ENCODE measurements at regions not wholly inside any gene's neighbourhood (a gene's known extent, or its start where the extent isn't known, plus 50 kb on each side); places are given as distances from the start of the nearest gene placed in this dataset.

- Histone ChIP-seq H3K9ac (ENCODE audit: low read depth in 1 of 3, low read length in 3 of 3) (no peak overlapping the region), H3K9me3 (ENCODE audit: control insufficient read depth in 3 of 3, low read length in 3 of 3) (no peaks in the 10 kb centered on the region), H3K4me1 (ENCODE audit: control insufficient read depth in 3 of 3, insufficient read depth in 3 of 3, low read length in 3 of 3) (no peaks in the 10 kb centered on the region), H3K4me3 (ENCODE audit: low read length in 3 of 3) (no peak overlapping the region), H3K27ac (ENCODE audit: low read depth, low read length) (no peak overlapping the region), H3K36me3 (ENCODE audit: control insufficient read depth in 3 of 3, insufficient read depth in 3 of 3, low read length in 3 of 3) (no peaks in the 10 kb centered on the region), H3K27me3 (ENCODE audit: control insufficient read depth in 3 of 3, insufficient read depth in 3 of 3, low read length in 3 of 3) (no peaks in the 10 kb centered on the region)
Observed at GRCh38 chr21:28791595-28792282, 200.9 kb downstream of the LTN1 start.

GRCh38 chr21:28790335-28790734 lies 202.3 kb downstream of the LTN1 start:
- Histone ChIP-seq H3K27me3 (ENCODE audit: control insufficient read depth in 3 of 3, insufficient read depth in 3 of 3, low read length in 3 of 3) (no peaks in the 10 kb centered on the region), H3K9ac (ENCODE audit: low read depth in 1 of 3, low read length in 3 of 3) (no peak overlapping the region), H3K36me3 (ENCODE audit: control insufficient read depth in 3 of 3, insufficient read depth in 3 of 3, low read length in 3 of 3) (no peaks in the 10 kb centered on the region), H3K4me3 (ENCODE audit: low read length in 3 of 3) (no peak overlapping the region), H3K9me3 (ENCODE audit: control insufficient read depth in 3 of 3, low read length in 3 of 3) (peaks cover 0 to 3% (median 0%) of the 10 kb centered on the region in 3 donors), H3K27ac (ENCODE audit: low read depth, low read length) (no peak overlapping the region), H3K4me1 (ENCODE audit: control insufficient read depth in 3 of 3, insufficient read depth in 3 of 3, low read length in 3 of 3) (no peaks in the 10 kb centered on the region)

- H3K4me3 ChIP-seq (ENCODE audit: low read length in 3 of 3), result no peak overlapping the region
- no peaks in the 10 kb centered on the region for H3K4me1 ChIP-seq (ENCODE audit: control insufficient read depth in 3 of 3, insufficient read depth in 3 of 3, low read length in 3 of 3)
- H3K36me3 ChIP-seq (ENCODE audit: control insufficient read depth in 3 of 3, insufficient read depth in 3 of 3, low read length in 3 of 3), result no peaks in the 10 kb centered on the region
- no peak overlapping the region for H3K9ac ChIP-seq (ENCODE audit: low read depth in 1 of 3, low read length in 3 of 3)
- H3K9me3 ChIP-seq (ENCODE audit: control insufficient read depth in 3 of 3, low read length in 3 of 3), result peaks cover 0 to 3% (median 0%) of the 10 kb centered on the region in 3 donors
- no peak overlapping the region for H3K27ac ChIP-seq (ENCODE audit: low read depth, low read length)
- H3K27me3 ChIP-seq (ENCODE audit: control insufficient read depth in 3 of 3, insufficient read depth in 3 of 3, low read length in 3 of 3), result no peaks in the 10 kb centered on the region
Observed at GRCh38 chr21:28789523-28789922, 203.2 kb downstream of the LTN1 start.

- Histone ChIP-seq H3K9me3 (ENCODE audit: control insufficient read depth in 3 of 3, low read length in 3 of 3) (peaks cover 0 to 3% (median 3%) of the 10 kb centered on the region in 3 donors), H3K27me3 (ENCODE audit: control insufficient read depth in 3 of 3, insufficient read depth in 3 of 3, low read length in 3 of 3) (no peaks in the 10 kb centered on the region), H3K27ac (ENCODE audit: low read depth, low read length) (no peak overlapping the region), H3K36me3 (ENCODE audit: control insufficient read depth in 3 of 3, insufficient read depth in 3 of 3, low read length in 3 of 3) (no peaks in the 10 kb centered on the region), H3K4me3 (ENCODE audit: low read length in 3 of 3) (no peak overlapping the region), H3K9ac (ENCODE audit: low read depth in 1 of 3, low read length in 3 of 3) (no peak overlapping the region), H3K4me1 (ENCODE audit: control insufficient read depth in 3 of 3, insufficient read depth in 3 of 3, low read length in 3 of 3) (no peaks in the 10 kb centered on the region)
Observed at GRCh38 chr21:28788030-28788429, 204.6 kb downstream of the LTN1 start.

GRCh38 chr21:28783641-28784185 lies 209.0 kb downstream of the LTN1 start:
- H3K9ac ChIP-seq (ENCODE audit: low read depth in 1 of 3, low read length in 3 of 3), result no peak overlapping the region
- no peaks in the 10 kb centered on the region for H3K4me1 ChIP-seq (ENCODE audit: control insufficient read depth in 3 of 3, insufficient read depth in 3 of 3, low read length in 3 of 3)
- H3K9me3 ChIP-seq (ENCODE audit: control insufficient read depth in 3 of 3, low read length in 3 of 3), result peaks cover 0 to 3% (median 3%) of the 10 kb centered on the region in 3 donors
- H3K27ac ChIP-seq (ENCODE audit: low read depth, low read length), result no peak overlapping the region
- no peaks in the 10 kb centered on the region for H3K27me3 ChIP-seq (ENCODE audit: control insufficient read depth in 3 of 3, insufficient read depth in 3 of 3, low read length in 3 of 3)
- H3K36me3 ChIP-seq (ENCODE audit: control insufficient read depth in 3 of 3, insufficient read depth in 3 of 3, low read length in 3 of 3), result no peaks in the 10 kb centered on the region
- no peak overlapping the region for H3K4me3 ChIP-seq (ENCODE audit: low read length in 3 of 3)

GRCh38 chr21:28781602-28782276 lies 210.9 kb downstream of the LTN1 start:
- Histone ChIP-seq H3K9ac (ENCODE audit: low read depth in 1 of 3, low read length in 3 of 3) (no peak overlapping the region), H3K36me3 (ENCODE audit: control insufficient read depth in 3 of 3, insufficient read depth in 3 of 3, low read length in 3 of 3) (no peaks in the 10 kb centered on the region), H3K4me1 (ENCODE audit: control insufficient read depth in 3 of 3, insufficient read depth in 3 of 3, low read length in 3 of 3) (no peaks in the 10 kb centered on the region), H3K4me3 (ENCODE audit: low read length in 3 of 3) (no peak overlapping the region), H3K27me3 (ENCODE audit: control insufficient read depth in 3 of 3, insufficient read depth in 3 of 3, low read length in 3 of 3) (no peaks in the 10 kb centered on the region), H3K9me3 (ENCODE audit: control insufficient read depth in 3 of 3, low read length in 3 of 3) (peaks cover 0 to 3% (median 3%) of the 10 kb centered on the region in 3 donors), H3K27ac (ENCODE audit: low read depth, low read length) (no peak overlapping the region)

GRCh38 chr21:28779914-28780313 lies 212.8 kb downstream of the LTN1 start:
- no peak overlapping the region for H3K9ac ChIP-seq (ENCODE audit: low read depth in 1 of 3, low read length in 3 of 3)
- peaks cover 0 to 3% (median 0%) of the 10 kb centered on the region in 3 donors for H3K9me3 ChIP-seq (ENCODE audit: control insufficient read depth in 3 of 3, low read length in 3 of 3)
- H3K27me3 ChIP-seq (ENCODE audit: control insufficient read depth in 3 of 3, insufficient read depth in 3 of 3, low read length in 3 of 3), result no peaks in the 10 kb centered on the region
- no peaks in the 10 kb centered on the region for H3K36me3 ChIP-seq (ENCODE audit: control insufficient read depth in 3 of 3, insufficient read depth in 3 of 3, low read length in 3 of 3)
- H3K4me3 ChIP-seq (ENCODE audit: low read length in 3 of 3), result no peak overlapping the region
- no peaks in the 10 kb centered on the region for H3K4me1 ChIP-seq (ENCODE audit: control insufficient read depth in 3 of 3, insufficient read depth in 3 of 3, low read length in 3 of 3)
- H3K27ac ChIP-seq (ENCODE audit: low read depth, low read length), result no peak overlapping the region

GRCh38 chr21:28776251-28776650 lies 216.4 kb downstream of the LTN1 start:
- Histone ChIP-seq H3K4me1 (ENCODE audit: control insufficient read depth in 3 of 3, insufficient read depth in 3 of 3, low read length in 3 of 3) (peaks cover 6 to 8% (median 7%) of the 10 kb centered on the region in 3 donors), H3K9me3 (ENCODE audit: control insufficient read depth in 3 of 3, low read length in 3 of 3) (no peaks in the 10 kb centered on the region), H3K36me3 (ENCODE audit: control insufficient read depth in 3 of 3, insufficient read depth in 3 of 3, low read length in 3 of 3) (no peaks in the 10 kb centered on the region), H3K27me3 (ENCODE audit: control insufficient read depth in 3 of 3, insufficient read depth in 3 of 3, low read length in 3 of 3) (no peaks in the 10 kb centered on the region), H3K9ac (ENCODE audit: low read depth in 1 of 3, low read length in 3 of 3) (no peak overlapping the region), H3K27ac (ENCODE audit: low read depth, low read length) (no peak overlapping the region), H3K4me3 (ENCODE audit: low read length in 3 of 3) (no peak overlapping the region)

- Histone ChIP-seq H3K4me3 (ENCODE audit: low read length in 3 of 3) (no peak overlapping the region), H3K36me3 (ENCODE audit: control insufficient read depth in 3 of 3, insufficient read depth in 3 of 3, low read length in 3 of 3) (no peaks in the 10 kb centered on the region), H3K4me1 (ENCODE audit: control insufficient read depth in 3 of 3, insufficient read depth in 3 of 3, low read length in 3 of 3) (peaks cover 6 to 17% (median 14%) of the 10 kb centered on the region in 3 donors), H3K9ac (ENCODE audit: low read depth in 1 of 3, low read length in 3 of 3) (no peak overlapping the region), H3K27ac (ENCODE audit: low read depth, low read length) (no peak overlapping the region), H3K27me3 (ENCODE audit: control insufficient read depth in 3 of 3, insufficient read depth in 3 of 3, low read length in 3 of 3) (no peaks in the 10 kb centered on the region), H3K9me3 (ENCODE audit: control insufficient read depth in 3 of 3, low read length in 3 of 3) (no peaks in the 10 kb centered on the region)
Observed at GRCh38 chr21:28775071-28775470, 217.6 kb downstream of the LTN1 start.

GRCh38 chr21:28773036-28773435 lies 219.6 kb downstream of the LTN1 start:
- H3K4me3 ChIP-seq (ENCODE audit: low read length in 3 of 3), result no peak overlapping the region
- peaks cover 6 to 17% (median 14%) of the 10 kb centered on the region in 3 donors for H3K4me1 ChIP-seq (ENCODE audit: control insufficient read depth in 3 of 3, insufficient read depth in 3 of 3, low read length in 3 of 3)
- H3K27me3 ChIP-seq (ENCODE audit: control insufficient read depth in 3 of 3, insufficient read depth in 3 of 3, low read length in 3 of 3), result no peaks in the 10 kb centered on the region
- H3K36me3 ChIP-seq (ENCODE audit: control insufficient read depth in 3 of 3, insufficient read depth in 3 of 3, low read length in 3 of 3), result no peaks in the 10 kb centered on the region
- H3K27ac ChIP-seq (ENCODE audit: low read depth, low read length), result no peak overlapping the region
- no peaks in the 10 kb centered on the region for H3K9me3 ChIP-seq (ENCODE audit: control insufficient read depth in 3 of 3, low read length in 3 of 3)
- no peak overlapping the region for H3K9ac ChIP-seq (ENCODE audit: low read depth in 1 of 3, low read length in 3 of 3)

All from skeletal muscle tissue (tissue), 3 donors.